ENCODE measurements at regions not wholly inside any gene's neighbourhood (a gene's known extent, or its start where the extent isn't known, plus 50 kb on each side); places are given as distances from the start of the nearest gene placed in this dataset.
A peak's percentile ranks its signal among the peaks of the same experiment; 100 is the strongest.
"Not testable (repeated sequence)": the region's sequence is repeated elsewhere in the genome, so short reads cannot be mapped to it uniquely, and the experiment has no call there.

- Histone ChIP-seq H3K27ac (no peak overlapping the region), H3K27me3 (ENCODE audit: insufficient read depth, low read depth) (no peaks in the 10 kb centered on the region), H3K4me3 (no peak overlapping the region), H3K9me3 (ENCODE audit: insufficient read depth, low read depth) (no peaks in the 10 kb centered on the region), H3K9me2 (ENCODE audit: insufficient read depth) (no peaks in the 10 kb centered on the region), H2AFZ (no peak overlapping the region), H3K4me1 (replicated peaks; ENCODE audit: insufficient read depth) (no peaks in the 10 kb centered on the region), H3K79me2 (ENCODE audit: low read depth) (no peaks in the 10 kb centered on the region), H4K20me1 (ENCODE audit: insufficient read depth) (no peaks in the 10 kb centered on the region), H3F3A (ENCODE audit: insufficient read depth, low read depth) (no peaks in the 10 kb centered on the region), H3K4me2 (no peak overlapping the region), H3K36me3 (ENCODE audit: low read depth) (no peaks in the 10 kb centered on the region)
- TF ChIP-seq CTCF (conservative IDR thresholded peaks at IDR 0.05) (no peak), EZH2 (IDR thresholded peaks at IDR 0.05; ENCODE audit: low read depth) (no peak)
- no TSS peak for BruUV-seq (replicated peaks)
- ChIA-PET CTCF (no interaction called here), POLR2A (ENCODE audit: unreplicated experiment) (no interaction called here)
- intact Hi-C loops (cut with micrococcal nuclease; ENCODE audit: unreplicated experiment) = no loop called here
- DNase-seq = no peak
Measured at GRCh38 chrX:116732214-116732613, 269.4 kb upstream of the CT83 start.

GRCh38 chrX:116726806-116727205, 264.0 kb upstream of the CT83 start:
- H3K27me3 ChIP-seq (ENCODE audit: insufficient read depth, low read depth) = peaks cover 7% of the 10 kb centered on the region; the same call in 1 of the 2 replicates
- no peak for TF ChIP-seq CTCF (conservative IDR thresholded peaks at IDR 0.05)
- TF ChIP-seq EZH2 (IDR thresholded peaks at IDR 0.05; ENCODE audit: low read depth) = no peak
- DNase-seq = no peak
- ChIA-PET CTCF (no interaction called here), POLR2A (ENCODE audit: unreplicated experiment) (no interaction called here)
- no peak overlapping the region for H3K4me2 ChIP-seq
- H3K9me3 ChIP-seq (ENCODE audit: insufficient read depth, low read depth) = no peaks in the 10 kb centered on the region
- no peaks in the 10 kb centered on the region for H4K20me1 ChIP-seq (ENCODE audit: insufficient read depth)
- no peaks in the 10 kb centered on the region for H3K4me1 ChIP-seq (replicated peaks; ENCODE audit: insufficient read depth)
- H3K36me3 ChIP-seq (ENCODE audit: low read depth) = no peaks in the 10 kb centered on the region
- H3K27ac ChIP-seq = no peak overlapping the region
- no peaks in the 10 kb centered on the region for H3K79me2 ChIP-seq (ENCODE audit: low read depth)
- no TSS peak for BruUV-seq (replicated peaks)
- intact Hi-C loops (cut with micrococcal nuclease; ENCODE audit: unreplicated experiment) = no loop called here
- no peaks in the 10 kb centered on the region for H3K9me2 ChIP-seq (ENCODE audit: insufficient read depth)
- H3F3A ChIP-seq (ENCODE audit: insufficient read depth, low read depth) = no peaks in the 10 kb centered on the region
- no peak overlapping the region for H3K4me3 ChIP-seq
- H2AFZ ChIP-seq = no peak overlapping the region

GRCh38 chrX:116694046-116694445, 231.3 kb upstream of the CT83 start:
- H3K36me3 ChIP-seq (ENCODE audit: low read depth) = no peaks in the 10 kb centered on the region
- POLR2A ChIA-PET (ENCODE audit: unreplicated experiment) = no interaction called here
- H3K27me3 ChIP-seq (ENCODE audit: insufficient read depth, low read depth) = no peaks in the 10 kb centered on the region
- CTCF ChIA-PET = no interaction called here
- no peaks in the 10 kb centered on the region for H4K20me1 ChIP-seq (ENCODE audit: insufficient read depth)
- no TSS peak for BruUV-seq (replicated peaks)
- no peak overlapping the region for H3K27ac ChIP-seq
- H3K4me1 ChIP-seq (replicated peaks; ENCODE audit: insufficient read depth) = no peaks in the 10 kb centered on the region
- H3K4me3 ChIP-seq = no peak overlapping the region
- no peak overlapping the region for H2AFZ ChIP-seq
- no peaks in the 10 kb centered on the region for H3K79me2 ChIP-seq (ENCODE audit: low read depth)
- H3K9me3 ChIP-seq (ENCODE audit: insufficient read depth, low read depth) = no peaks in the 10 kb centered on the region
- DNase-seq = no peak
- no peaks in the 10 kb centered on the region; the same call in 1 of the 2 replicates for H3K9me2 ChIP-seq (ENCODE audit: insufficient read depth)
- no peaks in the 10 kb centered on the region for H3F3A ChIP-seq (ENCODE audit: insufficient read depth, low read depth)
- TF ChIP-seq CTCF (conservative IDR thresholded peaks at IDR 0.05) (no peak), EZH2 (IDR thresholded peaks at IDR 0.05; ENCODE audit: low read depth) (no peak)
- no peak overlapping the region for H3K4me2 ChIP-seq
- intact Hi-C loops (cut with micrococcal nuclease; ENCODE audit: unreplicated experiment) = no loop called here

- peak overlapping the region; percentile 5; the same call in 1 of the 2 replicates for H2AFZ ChIP-seq
- H3F3A ChIP-seq (ENCODE audit: insufficient read depth, low read depth); POLR2A ChIA-PET (ENCODE audit: unreplicated experiment); H3K4me1 ChIP-seq (replicated peaks; ENCODE audit: insufficient read depth); CTCF ChIA-PET; DNase-seq; H3K36me3 ChIP-seq (ENCODE audit: low read depth); H4K20me1 ChIP-seq (ENCODE audit: insufficient read depth); H3K4me3 ChIP-seq; H3K27me3 ChIP-seq (ENCODE audit: insufficient read depth, low read depth); H3K79me2 ChIP-seq (ENCODE audit: low read depth); H3K9me2 ChIP-seq (ENCODE audit: insufficient read depth); H3K27ac ChIP-seq; intact Hi-C loops (cut with micrococcal nuclease; ENCODE audit: unreplicated experiment); BruUV-seq (replicated peaks); H3K9me3 ChIP-seq (ENCODE audit: insufficient read depth, low read depth); H3K4me2 ChIP-seq: not testable (repeated sequence)
Measured at GRCh38 chrX:116679544-116679943, 216.8 kb upstream of the CT83 start.
